HG03025 (cell line): ENCODE measurements at regions not wholly inside any gene's neighbourhood (a gene's known extent, or its start where the extent isn't known, plus 50 kb on each side); places are given as distances from the start of the nearest gene placed in this dataset.
"Not testable (repeated sequence)": the region's sequence is repeated elsewhere in the genome, so short reads cannot be mapped to it uniquely, and the experiment has no call there.

ENCODE experiments used
- ATAC-seq: cut with Tn5 transposase; IDR thresholded peaks from one replicate; pipeline ENCODE4 v1.9.1; 2021; ENCODE audit warnings: mild to moderate bottlenecking, moderate library complexity; ENCODE audit not compliant: unreplicated experiment, low FRiP score

GRCh38 chr14:59130462-59130861 lies 58.0 kb upstream of the DAAM1 start:
- ATAC-seq, result no peak

GRCh38 chr14:59131938-59132795 lies 56.3 kb upstream of the DAAM1 start:
- ATAC-seq, result no peak

- ATAC-seq, result no peak
Measured at GRCh38 chr14:59132796-59133494, 55.5 kb upstream of the DAAM1 start.

GRCh38 chr14:59133709-59134108 lies 54.8 kb upstream of the DAAM1 start:
- no peak for ATAC-seq

- ATAC-seq, result no peak
Measured at GRCh38 chr14:59134307-59134706, 54.2 kb upstream of the DAAM1 start.

- ATAC-seq, result no peak
Measured at GRCh38 chr14:59137256-59137655, 51.2 kb upstream of the DAAM1 start.

- not testable (repeated sequence) for ATAC-seq
Measured at GRCh38 chr14:59138576-59138975, 49.9 kb upstream of the DAAM1 start.
